OCI-LY3 (cell line): ENCODE measurements at regions not wholly inside any gene's neighbourhood (a gene's known extent, or its start where the extent isn't known, plus 50 kb on each side); places are given as distances from the start of the nearest gene placed in this dataset.

Experiments used
- H2AFZ ChIP-seq: fragments of 200-600, 300-600 bp; shearing (Covaris generic); 2 replicates; pipeline ENCODE4 v1.6.0; 2014; ENCODE audit warnings: antibody characterized with exemption, low read depth, low read length
- H3K27ac ChIP-seq: fragments of 200-600, 300-600 bp; sonication (generic); 2 replicates; pipeline ENCODE4 v1.5.1; 2014; ENCODE audit warnings: mild to moderate bottlenecking, low read length, moderate library complexity, mixed read lengths
- H3K27me3 ChIP-seq: fragments of 200-600, 300-600 bp; sonication (generic); 2 replicates; pipeline ENCODE4 v1.6.1; 2014; ENCODE audit warnings: low read depth, low read length, mixed read lengths
- H3K36me3 ChIP-seq: fragments of 200-600, 300-600 bp; sonication (generic); replicated peaks from 2 replicates; pipeline ENCODE3; 2014; ENCODE audit warnings: low read depth, low read length, mixed read lengths
- H3K4me1 ChIP-seq: fragments of 300-600, 200-600 bp; sonication (generic); 2 replicates; pipeline ENCODE4 v1.6.1; 2014; ENCODE audit warnings: low read length, mixed read lengths
- H3K4me2 ChIP-seq: fragments of 200-600, 300-600 bp; sonication (generic); 2 replicates; pipeline ENCODE4 v1.6.1; 2014; ENCODE audit warnings: low read length, mixed read lengths
- H3K4me3 ChIP-seq: fragments of 300-600, 200-600 bp; sonication (generic); 2 replicates; pipeline ENCODE4 v1.5.1; 2014; ENCODE audit warnings: antibody characterized with exemption, mild to moderate bottlenecking, low read length, moderate library complexity
- H3K79me2 ChIP-seq: fragments of 300-600, 200-600 bp; shearing (Covaris generic); 2 replicates; pipeline ENCODE4 v1.6.1; 2014; ENCODE audit warnings: mild to moderate bottlenecking, low read length, mixed read lengths
- H3K9ac ChIP-seq: fragments of 300-600, 200-600 bp; shearing (Covaris generic); 2 replicates; pipeline ENCODE4 v1.6.0; 2014; ENCODE audit warnings: mild to moderate bottlenecking, low read length, moderate library complexity
- H3K9me3 ChIP-seq: fragments of 200-600, 300-600 bp; shearing (Covaris generic); 2 replicates; pipeline ENCODE4 v1.6.1; 2014; ENCODE audit warnings: low read length, mixed read lengths; ENCODE audit not compliant: insufficient read depth
- H4K20me1 ChIP-seq: fragments of 200-600, 300-600 bp; sonication (generic); 2 replicates; pipeline ENCODE4 v1.6.1; 2016; ENCODE audit warnings: low read length, mixed read lengths; ENCODE audit not compliant: insufficient read depth
- CTCF ChIP-seq: fragments of 200-600, 300-600 bp; sonication (generic); IDR thresholded peaks from 2 replicates; pipeline ENCODE4 v1.5.1; 2014; ENCODE audit warnings: antibody characterized with exemption, low read length, low read depth
- EZH2phosphoT487 ChIP-seq: fragments of 200-600 bp; shearing (Covaris generic); IDR thresholded peaks from 2 replicates; pipeline ENCODE4 v1.6.1; 2018; ENCODE audit warnings: antibody characterized with exemption, mixed run types, low read depth

- Histone ChIP-seq H3K4me3 (no peak overlapping the region), H3K4me1 (no peaks in the 10 kb centered on the region), H3K9me3 (no peaks in the 10 kb centered on the region), H3K79me2 (no peaks in the 10 kb centered on the region), H3K27ac (no peak overlapping the region), H4K20me1 (no peaks in the 10 kb centered on the region), H3K27me3 (no peaks in the 10 kb centered on the region), H3K4me2 (no peak overlapping the region), H3K9ac (no peak overlapping the region), H2AFZ (no peak overlapping the region), H3K36me3 (no peaks in the 10 kb centered on the region)
- TF ChIP-seq EZH2phosphoT487 (no peak), CTCF (no peak)
Observed at GRCh38 chr20:55880361-55880760, 125.0 kb downstream of the CBLN4 start.

- no peak for TF ChIP-seq CTCF
- TF ChIP-seq EZH2phosphoT487 = no peak
- Histone ChIP-seq H3K79me2 (no peaks in the 10 kb centered on the region), H3K36me3 (no peaks in the 10 kb centered on the region), H3K27ac (no peak overlapping the region), H3K4me2 (no peak overlapping the region), H3K4me3 (no peak overlapping the region), H4K20me1 (no peaks in the 10 kb centered on the region), H3K9ac (no peak overlapping the region), H3K9me3 (peaks cover 5% of the 10 kb centered on the region), H3K27me3 (no peaks in the 10 kb centered on the region), H3K4me1 (no peaks in the 10 kb centered on the region), H2AFZ (no peak overlapping the region)
Observed at GRCh38 chr20:55855052-55855451, 150.3 kb downstream of the CBLN4 start.

- H3K9ac ChIP-seq = no peak overlapping the region
- H3K4me3 ChIP-seq = no peak overlapping the region
- 0 out of 2 replicates have a peak overlapping the region, but pooled peaks have one; percentile 6 for H2AFZ ChIP-seq
- no peaks in the 10 kb centered on the region for H3K79me2 ChIP-seq
- H4K20me1 ChIP-seq = no peaks in the 10 kb centered on the region
- H3K36me3 ChIP-seq = no peaks in the 10 kb centered on the region
- TF ChIP-seq CTCF (no peak), EZH2phosphoT487 (no peak)
- no peaks in the 10 kb centered on the region for H3K4me1 ChIP-seq
- H3K27me3 ChIP-seq = no peaks in the 10 kb centered on the region
- H3K27ac ChIP-seq = no peak overlapping the region
- no peak overlapping the region for H3K4me2 ChIP-seq
- no peaks in the 10 kb centered on the region for H3K9me3 ChIP-seq
Observed at GRCh38 chr20:55830121-55830827, 175.0 kb downstream of the CBLN4 start.

- Histone ChIP-seq H3K9me3 (peaks cover 4% of the 10 kb centered on the region; the same call in 1 of the 2 replicates), H3K4me2 (no peak overlapping the region), H3K79me2 (no peaks in the 10 kb centered on the region), H3K36me3 (peaks cover under 1% of the 10 kb centered on the region), H3K9ac (no peak overlapping the region), H3K27me3 (no peaks in the 10 kb centered on the region), H3K4me1 (peaks cover under 1% of the 10 kb centered on the region), H4K20me1 (no peaks in the 10 kb centered on the region), H3K4me3 (no peak overlapping the region), H2AFZ (no peak overlapping the region), H3K27ac (no peak overlapping the region)
- TF ChIP-seq CTCF = no peak
- no peak for TF ChIP-seq EZH2phosphoT487
Observed at GRCh38 chr20:55805138-55805537, 200.2 kb downstream of the CBLN4 start.
